HG02759 (cell line): ENCODE measurements at regions not wholly inside any gene's neighbourhood (a gene's known extent, or its start where the extent isn't known, plus 50 kb on each side); places are given as distances from the start of the nearest gene placed in this dataset.

ENCODE experiments used
- ATAC-seq: cut with Tn5 transposase; IDR thresholded peaks from one replicate; pipeline ENCODE4 v1.9.1; 2021; ENCODE audit warnings: mild to moderate bottlenecking, moderate library complexity; ENCODE audit not compliant: unreplicated experiment

- ATAC-seq: no peak
Measured at GRCh38 chr18:76554547-76555222, 59.6 kb upstream of the ZNF516 start.

- ATAC-seq: no peak
Measured at GRCh38 chr18:76553715-76554546, 58.9 kb upstream of the ZNF516 start.

GRCh38 chr18:76548541-76548940 lies 53.5 kb upstream of the ZNF516 start:
- ATAC-seq: no peak

GRCh38 chr18:76547296-76547695 lies 52.3 kb upstream of the ZNF516 start:
- ATAC-seq: no peak

DNA sequence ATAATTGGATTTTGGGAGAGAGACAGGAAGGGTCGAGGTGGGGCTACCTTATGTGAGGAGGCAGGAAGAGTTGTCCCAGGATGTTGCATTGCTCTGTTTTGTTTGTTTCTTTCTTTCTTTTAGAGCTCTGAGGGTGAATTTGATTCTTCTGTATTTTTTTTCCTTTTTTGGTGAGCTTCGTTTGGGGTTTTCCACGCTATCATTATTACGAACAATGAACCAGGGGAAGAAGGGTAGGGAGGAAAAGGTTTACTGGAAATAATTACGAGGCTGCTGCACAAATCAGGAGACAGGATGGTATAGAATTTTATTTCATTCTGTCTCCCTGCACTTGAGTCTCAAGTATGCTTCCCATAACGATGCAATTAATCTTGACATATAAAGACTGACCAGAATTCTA lies 51.4 kb upstream of the ZNF516 start:
- ATAC-seq: no peak

DNA sequence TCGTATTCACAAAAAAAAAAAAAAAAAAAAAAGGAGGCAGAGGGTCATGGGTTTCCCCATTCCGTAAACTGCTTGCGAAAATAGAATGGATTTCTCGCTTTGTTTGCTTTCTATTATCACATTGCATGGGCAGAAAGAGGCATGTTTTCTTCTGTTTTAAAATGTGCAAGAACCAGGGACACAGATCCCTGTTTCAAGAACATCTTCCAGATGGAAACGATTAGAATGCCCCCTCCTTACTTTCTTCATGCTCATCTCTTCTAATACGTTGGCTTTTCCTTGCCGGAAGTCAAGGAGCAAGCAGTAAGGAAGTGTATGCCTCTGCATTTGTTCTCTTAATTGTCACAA lies 51.0 kb upstream of the ZNF516 start:
- no peak for ATAC-seq

DNA sequence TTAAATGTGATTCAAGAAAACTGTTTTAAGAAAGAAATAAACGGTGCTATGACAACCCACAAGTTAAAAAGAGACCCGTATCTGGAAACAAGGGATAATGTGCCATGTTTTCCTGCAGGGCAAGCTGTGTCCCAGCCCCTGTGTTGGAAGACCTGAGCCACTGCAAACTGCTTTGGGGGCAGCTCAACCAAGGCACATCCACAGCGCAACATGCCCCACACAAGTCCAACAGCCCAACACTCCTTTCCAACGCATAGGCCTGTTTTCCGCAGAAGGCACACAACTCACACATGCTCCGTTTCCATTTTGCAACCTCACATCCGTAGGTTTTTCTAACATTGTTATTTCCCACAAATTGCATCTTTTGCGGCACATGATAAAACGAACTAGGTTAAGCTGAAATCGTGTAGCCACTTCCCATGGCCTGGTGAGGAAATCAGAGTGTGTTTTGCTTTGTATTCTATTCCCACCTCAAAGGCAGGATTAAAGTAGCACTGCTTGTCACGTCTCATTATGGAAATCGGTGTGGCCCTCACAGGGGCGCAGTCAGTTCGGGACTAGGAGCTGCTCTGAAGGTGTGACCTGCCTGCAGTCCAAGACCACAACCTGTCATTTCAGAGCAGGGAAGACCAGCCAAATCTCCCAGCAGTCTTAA lies 50.5 kb upstream of the ZNF516 start:
- no peak for ATAC-seq

GRCh38 chr18:76544511-76545345 lies 49.7 kb upstream of the ZNF516 start:
- no peak for ATAC-seq
